ENCODE measurements at regions not wholly inside any gene's neighbourhood (a gene's known extent, or its start where the extent isn't known, plus 50 kb on each side); places are given as distances from the start of the nearest gene placed in this dataset.
"Not testable (repeated sequence)": the region's sequence is repeated elsewhere in the genome, so short reads cannot be mapped to it uniquely, and the experiment has no call there.

DNA sequence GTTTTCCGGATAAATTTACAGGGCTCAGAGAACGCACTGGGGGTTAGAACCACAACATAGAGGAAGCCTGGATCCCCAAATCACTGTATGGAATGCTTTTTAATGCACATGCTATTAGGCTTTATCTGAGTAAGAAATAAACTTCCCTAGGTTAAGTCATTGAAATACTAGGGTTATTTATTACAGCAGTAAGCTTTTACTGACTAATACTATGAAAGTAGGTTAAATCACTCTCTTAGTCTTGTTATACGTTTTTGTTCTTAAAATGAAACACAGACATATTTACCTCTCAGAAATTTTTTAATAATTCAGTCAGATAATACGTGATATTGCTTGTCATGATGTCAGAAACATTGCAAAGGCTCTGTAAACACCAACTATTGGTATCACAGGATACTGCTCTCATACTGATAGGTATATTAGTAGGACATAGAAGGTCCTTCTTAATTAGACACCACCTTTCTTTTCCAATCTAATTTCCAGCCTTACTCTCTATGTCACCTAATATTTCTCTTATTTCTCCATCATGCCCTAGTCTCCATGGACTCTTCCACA lies 162.7 kb upstream of the NYAP2 start:
- no peaks in the 10 kb centered on the region for H3K9me3 ChIP-seq (ENCODE audit: severe bottlenecking)
- no peaks in the 10 kb centered on the region for H3K4me1 ChIP-seq (ENCODE audit: insufficient read depth, poor library complexity, severe bottlenecking)
- H3K27ac ChIP-seq (ENCODE audit: poor library complexity, severe bottlenecking) = no peak overlapping the region
- DNase-seq (ENCODE audit: low spot score) (no peak), ATAC-seq (ENCODE audit: low read depth) (no peak)
- TF ChIP-seq, protein P1, sequence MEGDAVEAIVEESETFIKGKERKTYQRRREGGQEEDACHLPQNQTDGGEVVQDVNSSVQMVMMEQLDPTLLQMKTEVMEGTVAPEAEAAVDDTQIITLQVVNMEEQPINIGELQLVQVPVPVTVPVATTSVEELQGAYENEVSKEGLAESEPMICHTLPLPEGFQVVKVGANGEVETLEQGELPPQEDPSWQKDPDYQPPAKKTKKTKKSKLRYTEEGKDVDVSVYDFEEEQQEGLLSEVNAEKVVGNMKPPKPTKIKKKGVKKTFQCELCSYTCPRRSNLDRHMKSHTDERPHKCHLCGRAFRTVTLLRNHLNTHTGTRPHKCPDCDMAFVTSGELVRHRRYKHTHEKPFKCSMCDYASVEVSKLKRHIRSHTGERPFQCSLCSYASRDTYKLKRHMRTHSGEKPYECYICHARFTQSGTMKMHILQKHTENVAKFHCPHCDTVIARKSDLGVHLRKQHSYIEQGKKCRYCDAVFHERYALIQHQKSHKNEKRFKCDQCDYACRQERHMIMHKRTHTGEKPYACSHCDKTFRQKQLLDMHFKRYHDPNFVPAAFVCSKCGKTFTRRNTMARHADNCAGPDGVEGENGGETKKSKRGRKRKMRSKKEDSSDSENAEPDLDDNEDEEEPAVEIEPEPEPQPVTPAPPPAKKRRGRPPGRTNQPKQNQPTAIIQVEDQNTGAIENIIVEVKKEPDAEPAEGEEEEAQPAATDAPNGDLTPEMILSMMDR (IDR thresholded peaks at IDR 0.05; ENCODE audit: poor library complexity, severe bottlenecking) = no peak
- H3K27me3 ChIP-seq (ENCODE audit: insufficient read depth, poor library complexity, severe bottlenecking) = peaks cover 12% of the 10 kb centered on the region
- H3K4me3 ChIP-seq (ENCODE audit: severe bottlenecking) = no peak overlapping the region
- H3K36me3 ChIP-seq (ENCODE audit: low read depth) = no peaks in the 10 kb centered on the region

DNA sequence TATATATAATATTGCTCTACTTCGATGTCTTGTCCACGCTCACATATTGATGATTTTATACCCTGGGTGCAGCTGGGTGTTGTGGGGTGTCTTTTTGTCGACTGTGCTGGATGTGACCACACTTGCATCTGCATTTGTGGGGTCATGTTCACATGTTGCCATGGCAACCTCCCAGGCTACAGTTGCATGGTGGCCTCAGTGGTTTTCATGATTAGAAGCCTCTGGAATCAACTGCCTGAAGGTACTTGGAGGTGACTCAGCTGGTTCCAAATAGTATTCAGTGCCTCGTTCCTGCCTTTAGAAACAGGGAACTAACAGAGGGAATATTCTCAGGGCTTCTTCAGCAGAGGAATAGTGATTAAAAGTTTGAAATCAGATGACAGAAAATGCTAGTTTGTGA lies 166.3 kb upstream of the NYAP2 start:
- peaks cover 8% of the 10 kb centered on the region for H3K27me3 ChIP-seq (ENCODE audit: insufficient read depth, poor library complexity, severe bottlenecking)
- TF ChIP-seq, protein P1 (IDR thresholded peaks at IDR 0.05; ENCODE audit: poor library complexity, severe bottlenecking) = no peak
- no peak overlapping the region for H3K27ac ChIP-seq (ENCODE audit: poor library complexity, severe bottlenecking)
- H3K9me3 ChIP-seq (ENCODE audit: severe bottlenecking) = no peaks in the 10 kb centered on the region
- no peaks in the 10 kb centered on the region for H3K36me3 ChIP-seq (ENCODE audit: low read depth)
- H3K4me1 ChIP-seq (ENCODE audit: insufficient read depth, poor library complexity, severe bottlenecking) = no peaks in the 10 kb centered on the region
- ATAC-seq (ENCODE audit: low read depth) (no peak), DNase-seq (ENCODE audit: low spot score) (no peak)
- H3K4me3 ChIP-seq (ENCODE audit: severe bottlenecking) = no peak overlapping the region

DNA sequence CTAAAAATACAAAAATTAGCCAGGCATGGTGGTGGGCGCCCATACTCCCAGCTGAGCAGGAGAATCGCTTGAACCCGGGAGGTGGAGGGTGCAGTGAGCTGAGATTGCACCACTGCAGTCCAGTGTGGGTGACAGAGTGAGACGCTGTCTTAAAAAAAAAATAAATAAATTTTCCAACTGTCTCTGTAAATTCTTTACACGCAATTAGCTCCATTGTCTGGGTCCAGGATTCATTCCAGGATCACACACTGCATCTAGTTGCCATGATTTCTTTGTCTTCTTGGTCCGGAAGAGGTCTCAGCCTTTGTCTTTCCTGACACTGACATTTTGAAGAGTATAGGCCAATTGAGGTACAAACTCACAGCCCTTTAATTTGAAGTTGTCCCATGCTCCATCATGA lies 167.6 kb upstream of the NYAP2 start:
- Histone ChIP-seq H3K4me1 (ENCODE audit: insufficient read depth, poor library complexity, severe bottlenecking) (no peaks in the 10 kb centered on the region), H3K4me3 (ENCODE audit: severe bottlenecking) (no peak overlapping the region), H3K36me3 (ENCODE audit: low read depth) (no peaks in the 10 kb centered on the region), H3K9me3 (ENCODE audit: severe bottlenecking) (no peaks in the 10 kb centered on the region), H3K27ac (ENCODE audit: poor library complexity, severe bottlenecking) (no peak overlapping the region), H3K27me3 (ENCODE audit: insufficient read depth, poor library complexity, severe bottlenecking) (peaks cover 8% of the 10 kb centered on the region)
- no peak for ATAC-seq (ENCODE audit: low read depth)
- TF ChIP-seq, protein P1 (IDR thresholded peaks at IDR 0.05; ENCODE audit: poor library complexity, severe bottlenecking) = no peak
- no peak for DNase-seq (ENCODE audit: low spot score)

DNA sequence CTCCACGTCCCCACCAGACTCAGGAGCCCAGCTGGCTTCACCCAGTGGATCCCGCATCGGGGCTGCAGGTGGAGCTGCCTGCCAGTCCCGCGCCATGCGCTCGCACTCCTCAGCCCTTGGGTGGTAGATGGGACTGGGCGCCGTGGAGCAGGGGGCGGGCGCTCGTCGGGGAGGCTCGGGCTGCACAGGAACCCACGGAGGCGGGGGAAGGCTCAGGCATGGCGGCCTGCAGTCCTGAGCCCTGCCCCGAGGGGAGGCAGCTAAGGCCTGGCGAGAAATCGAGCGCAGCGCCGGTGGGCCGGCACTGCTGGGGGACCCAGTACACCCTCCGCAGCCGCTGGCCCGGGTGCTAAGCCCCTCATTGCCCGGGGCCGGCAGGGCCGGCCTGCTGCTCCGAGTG lies 170.2 kb upstream of the NYAP2 start:
- not testable (repeated sequence) for H3K36me3 ChIP-seq (ENCODE audit: low read depth); H3K27ac ChIP-seq (ENCODE audit: poor library complexity, severe bottlenecking); H3K4me1 ChIP-seq (ENCODE audit: insufficient read depth, poor library complexity, severe bottlenecking); DNase-seq (ENCODE audit: low spot score); H3K27me3 ChIP-seq (ENCODE audit: insufficient read depth, poor library complexity, severe bottlenecking); H3K4me3 ChIP-seq (ENCODE audit: severe bottlenecking); ATAC-seq (ENCODE audit: low read depth); H3K9me3 ChIP-seq (ENCODE audit: severe bottlenecking)

DNA sequence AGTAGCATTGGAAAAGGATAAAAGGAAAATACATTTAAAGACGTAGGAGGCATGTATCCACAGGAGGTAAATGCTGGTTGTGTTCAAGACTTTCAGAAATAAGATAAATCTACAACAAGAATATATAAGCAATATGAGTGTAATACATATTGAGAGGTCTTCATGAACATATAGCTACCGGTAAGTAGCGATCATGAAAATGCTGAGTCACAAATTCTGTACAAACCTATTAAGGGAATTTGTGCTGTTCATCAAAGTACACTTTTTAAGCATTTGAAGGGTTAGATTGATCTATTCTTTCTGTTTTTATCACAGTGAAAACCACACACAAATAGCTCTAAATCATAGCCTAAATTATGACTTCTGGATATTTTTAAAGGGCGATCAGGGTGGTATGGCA lies 173.1 kb upstream of the NYAP2 start:
- no peak for DNase-seq (ENCODE audit: low spot score)
- ATAC-seq (ENCODE audit: low read depth) = no peak

More for the DNA sequence above, 173.1 kb upstream of the NYAP2 start:
- Histone ChIP-seq H3K27me3 (ENCODE audit: insufficient read depth, poor library complexity, severe bottlenecking) (peaks cover 11% of the 10 kb centered on the region), H3K9me3 (ENCODE audit: severe bottlenecking) (no peaks in the 10 kb centered on the region), H3K4me1 (ENCODE audit: insufficient read depth, poor library complexity, severe bottlenecking) (no peaks in the 10 kb centered on the region), H3K4me3 (ENCODE audit: severe bottlenecking) (no peak overlapping the region), H3K27ac (ENCODE audit: poor library complexity, severe bottlenecking) (no peak overlapping the region), H3K36me3 (ENCODE audit: low read depth) (no peaks in the 10 kb centered on the region)
- TF ChIP-seq, protein P1 (IDR thresholded peaks at IDR 0.05; ENCODE audit: poor library complexity, severe bottlenecking) = no peak
